Activated CD8-positive, alpha-beta memory T cell treated with anti-CD3 and anti-CD28 coated beads for 36 hours (primary cell): ENCODE measurements at regions not wholly inside any gene's neighbourhood (a gene's known extent, or its start where the extent isn't known, plus 50 kb on each side); places are given as distances from the start of the nearest gene placed in this dataset.
"Not testable (repeated sequence)": the region's sequence is repeated elsewhere in the genome, so short reads cannot be mapped to it uniquely, and the experiment has no call there.

Source experiments
- CTCF ChIA-PET: fragments of 350-600 bp; sonication (Branson Sonifier 250); formaldehyde crosslinking; loops from one replicate; lab custom pipeline; 2021; ENCODE audit warnings: antibody characterized with exemption; lab: Charles Lee
- POLR2A ChIA-PET: fragments of 350-600 bp; sonication (Branson Sonifier 250); formaldehyde crosslinking; loops from one replicate; lab custom pipeline; 2021; ENCODE audit warnings: antibody characterized with exemption; lab: Charles Lee

- CTCF ChIA-PET = no interaction called here
- POLR2A ChIA-PET = no interaction called here
These were observed 146.7 kb downstream of the MREG start for GRCh38 chr2:215866606-215867005.

- POLR2A ChIA-PET = no interaction called here
- CTCF ChIA-PET = no interaction called here
These were observed 149.7 kb downstream of the MREG start for GRCh38 chr2:215863687-215864086.

GRCh38 chr2:215862351-215862771, 151.0 kb downstream of the MREG start:
- POLR2A ChIA-PET = no interaction called here
- CTCF ChIA-PET = no interaction called here

GRCh38 chr2:215861607-215862350, 151.6 kb downstream of the MREG start:
- ChIA-PET POLR2A (no interaction called here), CTCF (no interaction called here)

GRCh38 chr2:215856080-215856479, 157.3 kb downstream of the MREG start:
- ChIA-PET POLR2A (no interaction called here), CTCF (no interaction called here)

GRCh38 chr2:215855308-215855707, 158.0 kb downstream of the MREG start:
- POLR2A ChIA-PET, CTCF ChIA-PET: not testable (repeated sequence)

GRCh38 chr2:215854008-215854407, 159.3 kb downstream of the MREG start:
- CTCF ChIA-PET = no interaction called here
- POLR2A ChIA-PET = no interaction called here

- POLR2A ChIA-PET = no interaction called here
- CTCF ChIA-PET = interaction anchor here (0.6 to 1.7 kb wide), 2 partner anchors 23 to 114 kb away, joined by 3 to 4 read pairs; no protein-coding TSS in a partner anchor
These were observed 161.7 kb downstream of the MREG start for GRCh38 chr2:215851696-215852095.

- ChIA-PET CTCF (interaction anchor here (1.7 kb wide), 1 partner anchor 23 kb away, joined by 3 read pairs; no protein-coding TSS in a partner anchor), POLR2A (no interaction called here)
These were observed 162.3 kb downstream of the MREG start for GRCh38 chr2:215851082-215851481.

- ChIA-PET CTCF (interaction anchor here (1.7 kb wide), 1 partner anchor 22 kb away, joined by 3 read pairs; no protein-coding TSS in a partner anchor), POLR2A (no interaction called here)
These were observed 163.0 kb downstream of the MREG start for GRCh38 chr2:215850380-215850779.

- CTCF ChIA-PET = no interaction called here
- POLR2A ChIA-PET = no interaction called here
These were observed 163.6 kb downstream of the MREG start for GRCh38 chr2:215849771-215850170.

GRCh38 chr2:215848698-215849097, 164.7 kb downstream of the MREG start:
- ChIA-PET POLR2A (no interaction called here), CTCF (no interaction called here)

GRCh38 chr2:215848146-215848545, 165.2 kb downstream of the MREG start:
- CTCF ChIA-PET = no interaction called here
- POLR2A ChIA-PET = no interaction called here

GRCh38 chr2:215847718-215848117, 165.6 kb downstream of the MREG start:
- POLR2A ChIA-PET = no interaction called here
- CTCF ChIA-PET = no interaction called here

- ChIA-PET CTCF (no interaction called here), POLR2A (no interaction called here)
These were observed 166.3 kb downstream of the MREG start for GRCh38 chr2:215847056-215847455.

- ChIA-PET POLR2A (no interaction called here), CTCF (no interaction called here)
These were observed 167.3 kb downstream of the MREG start for GRCh38 chr2:215845839-215846586.

- CTCF ChIA-PET = no interaction called here
These were observed 169.8 kb downstream of the MREG start for GRCh38 chr2:215843579-215843978.

GRCh38 chr2:215841175-215841816, 172.1 kb downstream of the MREG start:
- CTCF ChIA-PET = no interaction called here

More at GRCh38 chr2:215843579-215843978, 169.8 kb downstream of the MREG start:
- POLR2A ChIA-PET = no interaction called here

GRCh38 chr2:215839816-215840215, 173.5 kb downstream of the MREG start:
- CTCF ChIA-PET = no interaction called here
- POLR2A ChIA-PET = no interaction called here

More at GRCh38 chr2:215841175-215841816, 172.1 kb downstream of the MREG start:
- POLR2A ChIA-PET = no interaction called here

- POLR2A ChIA-PET = no interaction called here
- CTCF ChIA-PET = no interaction called here
These were observed 174.0 kb downstream of the MREG start for GRCh38 chr2:215839309-215839708.
